ENCODE measurements at regions not wholly inside any gene's neighbourhood (a gene's known extent, or its start where the extent isn't known, plus 50 kb on each side); places are given as distances from the start of the nearest gene placed in this dataset.

- DNase-seq (ENCODE audit: extremely low spot score), result no peak
Observed at GRCh38 chr4:166323250-166323649, 450.2 kb downstream of the TLL1 start.

GRCh38 chr4:166324321-166324720 is 451.3 kb downstream of the TLL1 start:
- Histone ChIP-seq H3K27me3 (no peaks in the 10 kb centered on the region), H3K9me3 (no peaks in the 10 kb centered on the region), H3K4me1 (no peaks in the 10 kb centered on the region), H3K4me3 (no peak overlapping the region), H3K27ac (replicated peaks in 1 of 4) (no peak overlapping the region), H3K36me3 (no peaks in the 10 kb centered on the region)
- DNase-seq (ENCODE audit: extremely low spot score), result no peak
- intact Hi-C loops (cut with DNase I), result no loop called here
- no peak for TF ChIP-seq POLR2A (IDR thresholded peaks at IDR 0.05; ENCODE audit: low read depth)
- TF ChIP-seq POLR2AphosphoS5 (IDR thresholded peaks at IDR 0.05), result no peak
- no peak for TF ChIP-seq CTCF (IDR thresholded peaks at IDR 0.05)
- TF ChIP-seq EP300 (IDR thresholded peaks at IDR 0.05), result no peak
- WGBS, result 42% methylated on average over 4 of the region's 4 CpGs

More at GRCh38 chr4:166323250-166323649, 450.2 kb downstream of the TLL1 start:
- H3K27ac ChIP-seq (replicated peaks in 1 of 4), result no peak overlapping the region
- no peaks in the 10 kb centered on the region for H3K9me3 ChIP-seq
- 73% methylated on average over 2 of the region's 2 CpGs for WGBS
- H3K36me3 ChIP-seq, result no peaks in the 10 kb centered on the region
- no peaks in the 10 kb centered on the region for H3K4me1 ChIP-seq
- no peak for TF ChIP-seq POLR2A (IDR thresholded peaks at IDR 0.05; ENCODE audit: low read depth)
- TF ChIP-seq CTCF (IDR thresholded peaks at IDR 0.05), result no peak
- TF ChIP-seq EP300 (IDR thresholded peaks at IDR 0.05), result no peak
- TF ChIP-seq POLR2AphosphoS5 (IDR thresholded peaks at IDR 0.05), result no peak
- intact Hi-C loops (cut with DNase I), result no loop called here
- H3K27me3 ChIP-seq, result no peaks in the 10 kb centered on the region
- H3K4me3 ChIP-seq, result no peak overlapping the region

- H3K27ac ChIP-seq (replicated peaks in 1 of 4), result no peak overlapping the region
- TF ChIP-seq CTCF (IDR thresholded peaks at IDR 0.05) (no peak), EP300 (IDR thresholded peaks at IDR 0.05) (no peak), POLR2AphosphoS5 (IDR thresholded peaks at IDR 0.05) (no peak), POLR2A (IDR thresholded peaks at IDR 0.05; ENCODE audit: low read depth) (no peak)
Observed at GRCh38 chr4:166335256-166335938, 462.4 kb downstream of the TLL1 start.

GRCh38 chr4:166341992-166342391 is 469.0 kb downstream of the TLL1 start:
- intact Hi-C loops (cut with DNase I), result no loop called here
- Histone ChIP-seq H3K9me3 (no peaks in the 10 kb centered on the region), H3K4me1 (no peaks in the 10 kb centered on the region), H3K4me3 (no peak overlapping the region), H3K36me3 (no peaks in the 10 kb centered on the region), H3K27ac (replicated peaks in 1 of 4) (no peak overlapping the region), H3K27me3 (no peaks in the 10 kb centered on the region)
- 93% methylated on average over 4 of the region's 4 CpGs for WGBS
- TF ChIP-seq CTCF (IDR thresholded peaks at IDR 0.05) (no peak), POLR2AphosphoS5 (IDR thresholded peaks at IDR 0.05) (no peak), POLR2A (IDR thresholded peaks at IDR 0.05; ENCODE audit: low read depth) (no peak), EP300 (IDR thresholded peaks at IDR 0.05) (no peak)
- no peak for DNase-seq (ENCODE audit: extremely low spot score)

More at GRCh38 chr4:166335256-166335938, 462.4 kb downstream of the TLL1 start:
- H3K36me3 ChIP-seq, result no peaks in the 10 kb centered on the region
- H3K27me3 ChIP-seq, result no peaks in the 10 kb centered on the region
- no peaks in the 10 kb centered on the region for H3K9me3 ChIP-seq
- intact Hi-C loops (cut with DNase I), result no loop called here
- H3K4me3 ChIP-seq, result no peak overlapping the region
- no peak for DNase-seq (ENCODE audit: extremely low spot score)
- 66% methylated on average over 4 of the region's 4 CpGs for WGBS
- H3K4me1 ChIP-seq, result no peaks in the 10 kb centered on the region

- peaks cover 0 to 6% (median 1%) of the 10 kb centered on the region in 4 donors for H3K9me3 ChIP-seq
- no peak overlapping the region for H3K27ac ChIP-seq (replicated peaks in 1 of 4)
- H3K36me3 ChIP-seq, result no peaks in the 10 kb centered on the region
- WGBS, result 66% methylated on average over 2 of the region's 2 CpGs
- no peak for DNase-seq (ENCODE audit: extremely low spot score)
- intact Hi-C loops (cut with DNase I), result no loop called here
- no peak for TF ChIP-seq EP300 (IDR thresholded peaks at IDR 0.05)
- TF ChIP-seq POLR2AphosphoS5 (IDR thresholded peaks at IDR 0.05), result no peak
- TF ChIP-seq CTCF (IDR thresholded peaks at IDR 0.05), result no peak
- TF ChIP-seq POLR2A (IDR thresholded peaks at IDR 0.05; ENCODE audit: low read depth), result no peak
- H3K4me1 ChIP-seq, result no peaks in the 10 kb centered on the region
- no peaks in the 10 kb centered on the region for H3K27me3 ChIP-seq
- no peak overlapping the region for H3K4me3 ChIP-seq
Observed at GRCh38 chr4:166363198-166363597, 490.2 kb downstream of the TLL1 start.

Measured in esophagus muscularis mucosa (tissue), 4 donors.